Effector CD8-positive, alpha-beta T cell (primary cell): ENCODE measurements at regions not wholly inside any gene's neighbourhood (a gene's known extent, or its start where the extent isn't known, plus 50 kb on each side); places are given as distances from the start of the nearest gene placed in this dataset.

Source experiments
- DNase-seq: peaks from one replicate; lab custom pipeline; 2025; lab: John Stamatoyannopoulos, UW

DNA sequence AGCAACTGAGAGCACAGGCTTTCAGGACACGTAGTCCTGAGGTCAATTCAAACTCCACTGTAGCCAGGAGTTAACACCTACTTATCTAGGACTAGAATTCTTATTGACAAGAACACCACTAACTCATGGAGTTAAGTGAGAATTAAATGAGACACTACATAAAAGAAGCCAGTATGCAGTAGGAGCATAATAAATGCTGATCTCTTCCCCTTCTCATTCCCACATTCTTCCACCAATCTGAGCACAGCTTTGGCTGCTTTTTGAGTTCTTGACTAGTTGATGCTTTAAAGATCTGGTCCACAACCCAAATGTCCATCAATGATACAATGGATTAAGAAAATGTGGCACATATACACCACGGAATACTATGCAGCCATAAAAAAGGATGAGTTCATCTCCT is 55.2 kb downstream of the TTC32 start:
- no peak for DNase-seq

GRCh38 chr2:19846030-19846429 is 55.8 kb downstream of the TTC32 start:
- DNase-seq, result no peak

DNA sequence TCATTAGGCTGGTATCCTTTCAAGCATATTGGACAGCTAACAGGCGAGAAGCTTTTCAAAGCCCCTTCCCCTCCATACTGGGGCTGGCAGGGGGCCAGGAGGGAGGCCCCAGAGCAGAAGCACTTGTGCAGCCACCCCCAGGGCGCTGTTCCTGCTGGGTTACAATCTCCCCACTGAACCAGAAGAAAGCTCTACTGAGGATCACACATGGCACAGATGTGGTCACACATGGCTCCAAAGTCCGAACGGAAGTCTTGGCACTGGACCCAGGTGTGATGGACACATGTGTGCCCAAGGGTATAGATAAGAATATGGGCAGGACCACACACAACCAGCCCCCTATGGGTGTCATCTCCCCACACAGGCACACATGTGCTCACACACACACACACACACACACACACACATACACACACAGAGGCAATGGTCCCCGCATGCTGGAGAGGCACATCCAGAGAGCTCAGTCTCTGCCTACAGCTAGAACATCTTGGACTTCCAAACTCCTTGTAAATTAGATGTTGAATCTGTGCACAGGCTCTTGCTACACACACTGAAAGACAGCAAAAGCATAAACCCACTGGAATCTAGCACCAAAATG is 56.4 kb downstream of the TTC32 start:
- no peak for DNase-seq

- DNase-seq, result no peak
These were observed 57.0 kb downstream of the TTC32 start for GRCh38 chr2:19844750-19845149.

DNA sequence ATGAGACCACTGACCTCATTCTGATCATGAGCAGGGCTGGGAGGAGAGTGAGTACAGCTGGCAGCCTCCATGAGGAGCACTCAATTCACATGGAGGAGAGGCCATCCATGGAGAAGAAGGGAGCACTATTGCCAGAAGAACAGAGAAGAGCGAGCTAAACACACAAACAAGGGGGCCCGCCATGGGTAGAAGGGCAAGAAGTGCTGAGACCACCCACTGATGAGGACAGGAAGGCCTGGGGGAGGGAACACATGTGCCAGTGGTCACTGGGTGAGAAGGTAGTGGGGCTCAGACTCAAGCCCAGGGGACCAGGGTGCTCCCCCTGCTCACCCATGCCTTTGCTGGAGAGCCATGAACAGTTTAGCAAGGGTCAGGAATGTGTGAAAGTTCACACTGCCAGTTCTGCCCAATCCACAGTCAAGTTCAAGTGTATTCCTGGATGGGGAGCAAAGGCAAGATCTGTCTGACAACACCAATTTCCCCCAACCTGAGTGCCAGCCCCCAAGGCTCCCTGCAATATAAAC is 57.7 kb downstream of the TTC32 start:
- no peak for DNase-seq

GRCh38 chr2:19841918-19842693 is 59.7 kb downstream of the TTC32 start:
- no peak for DNase-seq

- no peak for DNase-seq
These were observed 62.3 kb downstream of the TTC32 start for GRCh38 chr2:19839438-19839837.

DNA sequence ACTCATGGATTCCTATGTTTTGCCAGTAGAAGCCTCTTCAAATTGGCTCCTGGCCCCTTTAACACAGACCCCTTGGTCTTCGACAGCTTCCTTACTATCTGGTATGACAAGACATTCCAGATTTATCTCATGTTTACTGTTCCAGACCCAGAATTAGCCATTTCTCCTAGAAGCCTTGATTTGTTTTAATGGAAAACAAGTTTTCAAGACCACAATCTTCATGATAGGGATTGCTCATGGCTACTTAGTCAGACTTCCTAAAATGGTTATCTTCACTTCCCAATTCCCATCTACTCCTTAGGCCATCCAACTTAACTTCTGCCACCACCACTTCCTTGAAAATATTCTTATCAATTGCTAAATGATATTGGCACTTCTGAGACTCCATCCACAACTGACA is 63.2 kb downstream of the TTC32 start:
- no peak for DNase-seq

- no peak for DNase-seq
These were observed 64.5 kb downstream of the TTC32 start for GRCh38 chr2:19837235-19837766.

DNA sequence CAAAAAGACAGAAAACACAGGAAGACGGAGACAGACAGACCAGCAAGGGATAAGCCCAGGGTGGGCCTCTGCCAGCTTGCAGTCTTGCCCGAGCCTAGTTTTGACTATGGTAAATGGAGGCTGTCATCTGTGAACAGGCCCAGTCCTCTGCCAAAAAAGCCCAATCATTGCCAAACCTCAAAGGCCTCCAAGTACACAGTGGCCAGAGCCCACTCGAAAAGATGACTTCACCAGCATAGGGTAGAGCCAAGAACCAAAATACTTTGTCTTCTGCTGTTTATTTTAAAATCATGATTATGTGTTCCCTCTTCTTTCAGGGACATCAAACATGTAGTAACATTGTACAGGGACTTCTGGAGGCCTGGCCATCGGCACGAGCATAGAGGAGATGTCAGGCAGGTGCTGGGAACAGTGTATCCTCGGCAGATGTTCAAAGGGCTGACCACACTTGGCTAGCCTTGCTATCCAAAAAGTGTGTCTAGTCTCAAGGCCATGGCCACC is 66.0 kb downstream of the TTC32 start:
- DNase-seq, result no peak

DNA sequence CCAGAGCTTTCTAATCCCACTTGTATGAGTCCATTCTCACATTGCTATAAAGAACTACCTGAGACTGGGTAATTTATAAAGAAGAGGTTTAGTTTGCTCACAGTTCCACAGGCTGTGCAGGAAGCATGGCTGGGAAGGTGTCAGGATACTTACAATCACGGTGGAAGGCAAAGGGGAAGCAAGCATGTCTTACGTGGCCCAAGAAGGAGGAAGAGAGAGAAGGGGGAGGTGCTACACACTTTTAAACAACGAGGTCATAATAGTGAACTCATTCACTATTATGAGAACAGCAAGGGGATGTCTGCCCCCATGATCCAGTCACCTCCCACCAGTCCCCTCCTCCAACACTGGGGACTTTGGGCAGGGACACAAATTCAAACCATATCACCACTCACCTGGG is 67.8 kb downstream of the TTC32 start:
- no peak for DNase-seq

GRCh38 chr2:19829672-19830071 is 72.1 kb downstream of the TTC32 start:
- DNase-seq, result no peak

DNA sequence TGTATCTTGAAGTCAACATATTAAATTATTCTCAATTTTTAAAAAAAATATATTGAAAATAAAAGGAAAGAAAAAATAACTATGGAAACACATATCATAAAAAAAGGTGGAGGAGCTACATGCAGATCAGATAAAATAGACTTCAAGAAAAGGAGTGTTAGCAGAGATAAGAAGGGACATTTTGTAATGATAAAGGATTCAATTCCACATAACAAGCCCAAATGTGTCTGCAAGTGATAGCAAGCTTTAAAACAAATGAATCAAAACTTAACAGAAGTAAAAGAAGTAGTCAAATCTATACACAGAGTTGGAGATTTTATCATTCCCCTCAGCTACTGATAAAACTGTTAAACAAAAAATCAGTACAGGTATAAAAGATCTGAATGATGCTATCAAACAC is 74.9 kb downstream of the TTC32 start:
- DNase-seq, result no peak

- DNase-seq, result no peak
These were observed 78.3 kb downstream of the TTC32 start for GRCh38 chr2:19823507-19823906.

DNA sequence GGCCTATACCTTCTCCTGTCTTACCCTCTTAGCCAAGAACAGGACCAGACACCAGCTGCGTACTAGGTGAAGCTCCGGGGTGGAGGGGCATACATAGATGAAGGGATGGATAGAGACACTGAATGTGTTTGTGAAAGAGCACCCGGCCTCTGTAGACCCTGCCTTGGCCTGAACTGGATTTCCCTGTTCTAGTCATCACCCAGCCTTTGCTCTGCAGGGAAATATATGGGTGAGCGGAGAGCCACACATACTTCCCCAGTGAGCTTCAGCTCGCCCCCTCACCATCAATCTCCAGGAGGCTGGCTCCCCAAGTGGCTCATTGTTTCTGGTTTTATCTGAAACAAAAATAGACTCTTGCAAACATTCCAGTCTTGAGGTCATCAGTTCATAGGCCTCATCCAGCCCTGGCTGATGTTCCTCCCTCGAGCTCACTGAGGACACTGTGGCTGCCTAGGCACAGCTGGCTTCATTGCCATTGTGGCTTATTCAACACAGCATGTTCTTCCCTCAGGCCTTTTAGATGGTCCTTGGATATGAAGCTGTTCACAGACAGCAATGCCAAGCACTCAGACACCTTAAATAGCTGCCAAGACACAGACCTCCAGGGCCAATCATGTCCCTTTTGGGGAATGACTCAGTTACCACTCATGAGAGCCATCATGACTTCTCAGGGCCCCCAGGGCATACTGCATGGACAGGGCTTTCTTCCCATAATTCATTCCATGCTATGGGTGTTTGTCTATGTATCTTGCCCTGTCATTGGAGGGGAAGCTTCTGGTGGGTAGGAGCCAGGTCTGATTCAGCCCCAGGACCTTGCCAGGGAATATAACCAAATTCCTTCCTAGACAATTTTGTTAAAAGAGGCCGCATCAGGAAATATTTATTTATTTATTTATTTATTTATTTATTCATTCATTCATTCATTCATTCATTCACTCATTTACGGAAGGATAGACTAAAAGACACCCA is 82.4 kb downstream of the TTC32 start:
- no peak for DNase-seq

DNA sequence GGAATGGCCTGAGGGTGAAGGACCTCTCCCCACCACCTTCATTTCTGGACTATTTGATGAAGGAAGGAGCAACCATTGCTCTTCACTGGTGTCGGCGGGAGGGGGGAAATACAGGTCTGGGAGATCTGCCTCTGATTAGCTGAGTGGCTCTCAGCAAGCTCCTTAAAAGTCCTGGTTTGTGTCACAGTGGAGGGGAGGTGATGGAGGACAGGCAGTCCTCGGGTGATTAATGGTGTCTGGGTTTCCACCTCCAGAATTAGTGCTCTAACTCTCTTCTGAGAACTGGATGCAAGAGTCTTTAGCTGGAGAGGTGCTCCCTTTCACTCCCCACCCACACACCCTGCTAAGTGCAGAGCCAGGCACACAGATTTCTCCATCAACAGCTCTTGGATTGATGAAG is 83.2 kb downstream of the TTC32 start:
- DNase-seq, result no peak

GRCh38 chr2:19818039-19818438 is 83.7 kb downstream of the TTC32 start:
- DNase-seq, result no peak

DNA sequence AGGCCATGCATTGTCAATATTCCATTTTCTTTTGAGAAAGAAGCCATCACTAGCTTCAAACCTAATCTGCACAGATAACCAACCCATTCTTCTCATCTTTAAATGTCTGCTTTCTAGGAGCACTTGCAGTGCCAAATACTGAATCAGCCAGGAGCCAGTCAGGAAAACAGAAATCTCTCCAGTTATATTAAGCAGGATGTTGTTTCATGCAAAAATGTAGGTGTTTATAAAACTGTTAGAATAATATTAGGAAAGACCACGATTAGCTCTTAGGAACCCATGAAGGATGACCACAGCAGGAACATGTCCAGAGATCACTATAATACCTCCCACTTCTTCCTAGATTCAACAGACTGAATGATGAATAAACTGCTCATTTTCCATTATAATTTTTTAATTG is 86.0 kb downstream of the TTC32 start:
- no peak for DNase-seq

DNA sequence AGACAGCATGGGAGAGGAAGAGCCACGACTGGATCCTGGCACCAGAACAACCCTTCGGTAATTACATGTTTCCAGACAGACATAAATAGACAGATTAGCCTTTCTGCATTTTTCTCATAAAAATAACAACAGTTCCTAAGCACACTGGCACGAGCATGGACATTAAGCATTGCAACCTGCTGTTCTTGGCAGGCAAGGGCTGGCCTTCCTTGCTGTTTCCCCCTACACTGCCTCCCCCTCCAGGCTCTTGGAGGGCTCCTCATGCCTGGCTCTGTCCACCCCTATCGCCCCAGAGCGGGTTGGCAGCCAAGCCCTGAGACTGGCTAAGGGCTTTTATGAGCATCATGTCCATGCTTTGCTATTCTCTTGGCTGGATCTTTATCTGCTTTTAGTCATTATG is 89.6 kb downstream of the TTC32 start:
- no peak for DNase-seq

GRCh38 chr2:19811186-19811585 is 90.6 kb downstream of the TTC32 start:
- DNase-seq, result no peak

DNA sequence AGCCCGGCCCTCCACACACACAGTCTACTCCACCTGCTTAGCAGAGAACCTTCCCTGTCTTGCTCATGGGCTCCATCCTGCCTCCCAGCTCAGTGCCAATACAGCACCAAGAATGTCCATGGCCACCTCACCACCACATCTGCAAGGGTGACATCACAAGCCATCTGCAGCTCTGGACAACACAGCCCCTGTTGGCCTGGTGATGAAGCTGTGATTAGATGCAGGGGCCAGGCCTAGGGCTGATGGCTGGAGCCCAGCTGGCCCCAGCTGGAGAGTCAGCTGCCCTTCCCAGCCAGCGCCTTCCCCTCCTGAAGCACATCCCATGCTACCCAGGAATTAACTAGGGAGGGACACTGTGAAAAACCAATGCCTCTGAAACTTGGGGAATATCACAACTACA is 91.1 kb downstream of the TTC32 start:
- no peak for DNase-seq

GRCh38 chr2:19810148-19810547 is 91.6 kb downstream of the TTC32 start:
- DNase-seq, result no peak
